ENCODE measurements at regions not wholly inside any gene's neighbourhood (a gene's known extent, or its start where the extent isn't known, plus 50 kb on each side); places are given as distances from the start of the nearest gene placed in this dataset.
A peak's percentile ranks its signal among the peaks of the same experiment; 100 is the strongest.

GRCh38 chr12:20967756-20968155 lies 157.3 kb downstream of the SLCO1B3 start:
- FAIRE-seq, result no peak

GRCh38 chr12:20969766-20970165 lies 159.3 kb downstream of the SLCO1B3 start:
- FAIRE-seq, result no peak

- FAIRE-seq, result no peak
These were observed 145.6 kb upstream of the SLCO1B1 start for GRCh38 chr12:20985399-20985798.

- no peak for FAIRE-seq
These were observed 129.2 kb upstream of the SLCO1B1 start for GRCh38 chr12:21001778-21002177.

- FAIRE-seq, result peak; percentile 55
These were observed 105.3 kb upstream of the SLCO1B1 start for GRCh38 chr12:21025656-21026055.

GRCh38 chr12:21026302-21026701 lies 104.7 kb upstream of the SLCO1B1 start:
- no peak for FAIRE-seq

- no peak for FAIRE-seq
These were observed 76.7 kb upstream of the SLCO1B1 start for GRCh38 chr12:21054334-21054733.

- no peak for FAIRE-seq
These were observed 65.1 kb upstream of the SLCO1B1 start for GRCh38 chr12:21065845-21066244.

GRCh38 chr12:21073129-21073528 lies 57.9 kb upstream of the SLCO1B1 start:
- FAIRE-seq, result no peak

GRCh38 chr12:21073822-21074460 lies 57.1 kb upstream of the SLCO1B1 start:
- no peak for FAIRE-seq
